Thoracic aorta (tissue), 2 donors: ENCODE measurements at regions not wholly inside any gene's neighbourhood (a gene's known extent, or its start where the extent isn't known, plus 50 kb on each side); places are given as distances from the start of the nearest gene placed in this dataset.
A peak's percentile ranks its signal among the peaks of the same experiment; 100 is the strongest.

Source experiments
- ATAC-seq: fragments of 150-250 bp; one replicate; pipeline ENCODE4 v1.8.0; 2017; ENCODE audit warnings: low read depth; ENCODE audit not compliant: insufficient number of reproducible peaks, low FRiP score
- DNase-seq: peaks from one replicate; pipeline ENCODE4 v3.0.0-alpha.2; 2020; ENCODE audit warnings: low spot score
- H3K27ac ChIP-seq, 2 donors: fragments of 200-600 bp; sonication (generic); 1 replicate in 1 of 2; 2 replicates in 1 of 2; pipeline ENCODE4 v1.5.1; 2016; ENCODE audit warnings: mild to moderate bottlenecking in 2 of 2, moderate library complexity in 2 of 2
- H3K27me3 ChIP-seq: fragments of 200-600 bp; sonication (generic); replicated peaks from 2 replicates; pipeline ENCODE4 v1.6.0; 2016; ENCODE audit warnings: mild to moderate bottlenecking; ENCODE audit not compliant: insufficient read depth
- H3K36me3 ChIP-seq: fragments of 200-600 bp; sonication (generic); one replicate; pipeline ENCODE4 v1.5.1; 2016
- H3K4me1 ChIP-seq, 2 donors: fragments of 200-600 bp; sonication (generic); 1 replicate in 1 of 2; 2 replicates in 1 of 2; pipeline versions ENCODE4 v1.5.1 to v1.6.0; 2016; ENCODE audit warnings: low read depth in 2 of 2, mild to moderate bottlenecking in 1 of 2; ENCODE audit not compliant: control insufficient read depth in 1 of 2
- H3K4me3 ChIP-seq: fragments of 200-600 bp; sonication (generic); 2 replicates; pipeline ENCODE4 v1.5.1; 2016; ENCODE audit warnings: mild to moderate bottlenecking
- H3K9me3 ChIP-seq: fragments of 200-600 bp; sonication (generic); 2 replicates; pipeline ENCODE4 v1.5.1; 2016
- CTCF ChIP-seq: fragments of 200-600 bp; sonication (generic); IDR thresholded peaks from one replicate; pipeline ENCODE4 v1.5.1; 2019; ENCODE audit warnings: antibody characterized with exemption

GRCh38 chr2:136424112-136424511, 306.2 kb upstream of the CXCR4 start:
- DNase-seq (no peak), ATAC-seq (no peak)
- H3K27ac ChIP-seq, result no peak overlapping the region
- no peaks in the 10 kb centered on the region for H3K27me3 ChIP-seq
- TF ChIP-seq CTCF, result no peak
- peaks cover 0 to 4% of the 10 kb centered on the region in 2 donors for H3K4me1 ChIP-seq
- no peaks in the 10 kb centered on the region for H3K9me3 ChIP-seq
- no peak overlapping the region for H3K4me3 ChIP-seq
- no peaks in the 10 kb centered on the region for H3K36me3 ChIP-seq

GRCh38 chr2:136423516-136423996, 305.6 kb upstream of the CXCR4 start:
- H3K4me3 ChIP-seq, result peak overlapping the region; percentile 60
- no peaks in the 10 kb centered on the region for H3K27me3 ChIP-seq
- TF ChIP-seq CTCF, result peak; percentile 93
- no peak for DNase-seq
- H3K4me1 ChIP-seq, result peaks cover 0 to 4% of the 10 kb centered on the region in 2 donors
- no peaks in the 10 kb centered on the region for H3K36me3 ChIP-seq
- no peaks in the 10 kb centered on the region for H3K9me3 ChIP-seq
- H3K27ac ChIP-seq, result no peak overlapping the region
- peak; percentile 83 for ATAC-seq

GRCh38 chr2:136422512-136422911, 304.6 kb upstream of the CXCR4 start:
- no peaks in the 10 kb centered on the region for H3K36me3 ChIP-seq
- H3K4me1 ChIP-seq, result peaks cover 0 to 4% of the 10 kb centered on the region in 2 donors
- H3K9me3 ChIP-seq, result no peaks in the 10 kb centered on the region
- H3K4me3 ChIP-seq, result no peak overlapping the region
- ATAC-seq (no peak), DNase-seq (no peak)
- no peaks in the 10 kb centered on the region for H3K27me3 ChIP-seq
- no peak for TF ChIP-seq CTCF
- H3K27ac ChIP-seq, result no peak overlapping the region

GRCh38 chr2:136420346-136420745, 302.4 kb upstream of the CXCR4 start:
- H3K4me3 ChIP-seq, result no peak overlapping the region
- no peaks in the 10 kb centered on the region for H3K27me3 ChIP-seq
- ATAC-seq (no peak), DNase-seq (no peak)
- H3K9me3 ChIP-seq, result no peaks in the 10 kb centered on the region
- peaks cover 0 to 4% of the 10 kb centered on the region in 2 donors for H3K4me1 ChIP-seq
- H3K27ac ChIP-seq, result no peak overlapping the region
- no peaks in the 10 kb centered on the region for H3K36me3 ChIP-seq
- no peak for TF ChIP-seq CTCF

- no peaks in the 10 kb centered on the region for H3K36me3 ChIP-seq
- H3K27me3 ChIP-seq, result no peaks in the 10 kb centered on the region
- H3K4me3 ChIP-seq, result no peak overlapping the region
- H3K9me3 ChIP-seq, result no peaks in the 10 kb centered on the region
- DNase-seq (no peak), ATAC-seq (no peak)
- no peak for TF ChIP-seq CTCF
- no peaks in the 10 kb centered on the region for H3K4me1 ChIP-seq
- no peak overlapping the region for H3K27ac ChIP-seq
Observed at GRCh38 chr2:136411946-136412345, 294.0 kb upstream of the CXCR4 start.
